Panc1 (cell line): ENCODE measurements at regions not wholly inside any gene's neighbourhood (a gene's known extent, or its start where the extent isn't known, plus 50 kb on each side); places are given as distances from the start of the nearest gene placed in this dataset.

Source experiments
- ATAC-seq: fragments of 200-7000 bp; cut with Tn5 transposase; 2 replicates; pipeline ENCODE4 v1.9.1; 2020; ENCODE audit warnings: mild to moderate bottlenecking, moderate library complexity
- BruUV-seq: library from RNA; stranded (reverse); fragments of 400-500 nt; replicated peaks from 2 replicates; lab custom pipeline; 2021; lab: Mats Ljungman, UMichigan
- CTCF ChIA-PET: fragments of 300-600 bp; sonication (Branson Sonifier 250); formaldehyde crosslinking; loops from one replicate; lab custom pipeline; 2022; ENCODE audit warnings: antibody characterized with exemption; lab: Charles Lee
- POLR2A ChIA-PET: fragments of 300-600 bp; sonication (Branson Sonifier 250); formaldehyde crosslinking; loops from one replicate; lab custom pipeline; 2022; ENCODE audit warnings: antibody characterized with exemption; lab: Charles Lee
- DNase-seq: peaks from one replicate; pipeline ENCODE4 v3.0.0-alpha.2; 2010; ENCODE audit warnings: low read depth, low spot score
- H3K27ac ChIP-seq: 2 replicates; pipeline ENCODE4 v1.5.1; 2011; ENCODE audit warnings: mild to moderate bottlenecking, low read length, inconsistent platforms
- H3K27me3 ChIP-seq: fragments of 200-500 bp; sonication (Bioruptor generic); 2 replicates; pipeline ENCODE4 v1.6.0; 2014; ENCODE audit warnings: low read length, inconsistent platforms; ENCODE audit not compliant: control insufficient read depth, insufficient read depth
- H3K36me3 ChIP-seq: fragments of 200-500 bp; sonication (Bioruptor generic); 2 replicates; pipeline ENCODE4 v1.5.1; 2014; ENCODE audit warnings: inconsistent platforms, mild to moderate bottlenecking, low read length, moderate library complexity; ENCODE audit not compliant: control insufficient read depth, insufficient read depth
- H3K4me1 ChIP-seq: 2 replicates; pipeline ENCODE4 v1.5.1; 2011; ENCODE audit warnings: inconsistent platforms, mild to moderate bottlenecking, low read length, moderate library complexity; ENCODE audit not compliant: control insufficient read depth, insufficient read depth
- H3K4me3 ChIP-seq, 2 experiments: 2 replicates each; pipeline ENCODE4 v1.5.1; 2011 to 2012; ENCODE audit warnings: low read depth in 2 of 2, low read length in 2 of 2, mild to moderate bottlenecking in 2 of 2, inconsistent platforms in 1 of 2, moderate library complexity in 1 of 2
- H3K9me3 ChIP-seq: fragments of 200-500 bp; sonication (Bioruptor generic); 2 replicates; pipeline ENCODE4 v1.5.1; 2014; ENCODE audit warnings: low read depth, mild to moderate bottlenecking, inconsistent platforms, low read length, moderate library complexity; ENCODE audit not compliant: control insufficient read depth, insufficient read depth
- CTCF ChIP-seq: fragments of 450-650 bp; IDR thresholded peaks from 2 replicates; pipeline ENCODE4 v1.5.1; 2017; ENCODE audit warnings: mild to moderate bottlenecking
- POLR2AphosphoS5 ChIP-seq: IDR thresholded peaks from 2 replicates; pipeline ENCODE4 v1.6.1; 2012; ENCODE audit warnings: mild to moderate bottlenecking, low read depth, low read length, moderate library complexity
- REST ChIP-seq, 2 experiments: IDR thresholded peaks; 2 replicates each; pipeline ENCODE4 v1.6.1; 2011 to 2012; ENCODE audit warnings: low read depth in 2 of 2, control low read depth in 1 of 2, low read length in 1 of 2, mild to moderate bottlenecking in 1 of 2, moderate library complexity in 1 of 2; ENCODE audit not compliant: insufficient read depth in 1 of 2
- SIN3A ChIP-seq: IDR thresholded peaks from 2 replicates; pipeline ENCODE4 v1.6.1; 2012; ENCODE audit warnings: low read depth, mild to moderate bottlenecking, low read length, moderate library complexity, borderline replicate concordance; ENCODE audit not compliant: insufficient read depth
- TCF7L2 ChIP-seq: IDR thresholded peaks from 2 replicates; pipeline ENCODE4 v1.6.1; 2011; ENCODE audit warnings: mild to moderate bottlenecking, low read depth, low read length, inconsistent platforms
- in situ Hi-C: cut with HindIII; loops from 2 replicates; pipeline ENCODE4 v1.10.0; 2016; ENCODE audit warnings: low sequenced_read_pairs, low pct_unique_long_range_greater_than_20kb
- intact Hi-C: fragments of 100-400 bp; cut with micrococcal nuclease; formaldehyde crosslinking; loops from one replicate; pipeline ENCODE4 v1.10.0; 2022; ENCODE audit not compliant: unreplicated experiment

- in situ Hi-C loops, result no loop called here
- BruUV-seq, result no TSS peak
- intact Hi-C loops, result no loop called here
- Histone ChIP-seq H3K9me3 (no peaks in the 10 kb centered on the region), H3K27ac (no peak overlapping the region), H3K36me3 (no peaks in the 10 kb centered on the region), H3K4me3 (no peak overlapping the region), H3K27me3 (peaks cover 19% of the 10 kb centered on the region), H3K4me1 (no peaks in the 10 kb centered on the region)
- ChIA-PET CTCF (no interaction called here), POLR2A (no interaction called here)
- ATAC-seq (no peak), DNase-seq (no peak)
- TF ChIP-seq POLR2AphosphoS5 (no peak), TCF7L2 (no peak), CTCF (no peak), SIN3A (no peak), REST (IDR thresholded peaks at IDR 0.05; ENCODE audit: insufficient read depth in 1 of 2, low read depth in 2 of 2, low read length in 1 of 2) (no peak)
These were observed 127.9 kb upstream of the NECTIN1 start for GRCh38 chr11:119856681-119857485.

GRCh38 chr11:119855066-119855465, 126.1 kb upstream of the NECTIN1 start:
- ChIA-PET POLR2A (no interaction called here), CTCF (no interaction called here)
- no peak for ATAC-seq
- no TSS peak for BruUV-seq
- Histone ChIP-seq H3K27me3 (peaks cover 16% of the 10 kb centered on the region; the same call in 1 of the 2 replicates), H3K4me1 (no peaks in the 10 kb centered on the region), H3K9me3 (no peaks in the 10 kb centered on the region), H3K36me3 (no peaks in the 10 kb centered on the region), H3K4me3 (no peak overlapping the region), H3K27ac (no peak overlapping the region)
- in situ Hi-C loops, result no loop called here
- TF ChIP-seq TCF7L2, result no peak
- TF ChIP-seq SIN3A, result no peak
- TF ChIP-seq POLR2AphosphoS5, result no peak
- no peak for TF ChIP-seq CTCF
- no peak for DNase-seq
- intact Hi-C loops, result no loop called here
